D721Med (cell line): ENCODE measurements at regions not wholly inside any gene's neighbourhood (a gene's known extent, or its start where the extent isn't known, plus 50 kb on each side); places are given as distances from the start of the nearest gene placed in this dataset.
A peak's percentile ranks its signal among the peaks of the same experiment; 100 is the strongest.
"Not testable (repeated sequence)": the region's sequence is repeated elsewhere in the genome, so short reads cannot be mapped to it uniquely, and the experiment has no call there.

Experiments
- DNase-seq: peaks from one replicate; pipeline ENCODE4 v3.0.0; 2011; ENCODE audit warnings: low spot score; ENCODE audit not compliant: insufficient read length
- FAIRE-seq: peaks from 2 replicates; lab custom pipeline; 2011; peaks lifted over from hg19 to GRCh38; lab: Jason Lieb, UNC
- CTCF ChIP-seq: IDR thresholded peaks from 2 replicates; pipeline ENCODE4 v1.5.1; 2012; ENCODE audit warnings: mild to moderate bottlenecking, control low read depth; ENCODE audit not compliant: insufficient read depth; ENCODE audit errors: missing control alignments

GRCh38 chr3:166879661-166880060 is 500.4 kb downstream of the ZBBX start:
- DNase-seq, result no peak

GRCh38 chr3:166877971-166878370 is 502.1 kb downstream of the ZBBX start:
- no peak for DNase-seq
- TF ChIP-seq CTCF, result no peak
- FAIRE-seq, result no peak

More at GRCh38 chr3:166879661-166880060, 500.4 kb downstream of the ZBBX start:
- no peak for FAIRE-seq
- TF ChIP-seq CTCF, result no peak

GRCh38 chr3:166864473-166865467 is 515.3 kb downstream of the ZBBX start:
- TF ChIP-seq CTCF, result no peak
- FAIRE-seq, result no peak
- no peak for DNase-seq

GRCh38 chr3:166860217-166860616 is 519.9 kb downstream of the ZBBX start:
- TF ChIP-seq CTCF, result no peak
- FAIRE-seq (no peak), DNase-seq (no peak)

GRCh38 chr3:166844329-166844728 is 535.8 kb downstream of the ZBBX start:
- DNase-seq, result no peak
- no peak for FAIRE-seq
- TF ChIP-seq CTCF, result no peak

GRCh38 chr3:166842784-166843183 is 537.3 kb downstream of the ZBBX start:
- DNase-seq, FAIRE-seq: not testable (repeated sequence)

GRCh38 chr3:166837535-166837934 is 542.6 kb downstream of the ZBBX start:
- DNase-seq (no peak), FAIRE-seq (no peak)
- peak; percentile 48 for TF ChIP-seq CTCF
